Adrenal gland (tissue), 5 donors: ENCODE measurements at regions not wholly inside any gene's neighbourhood (a gene's known extent, or its start where the extent isn't known, plus 50 kb on each side); places are given as distances from the start of the nearest gene placed in this dataset.

Experiments used
- CTCF ChIP-seq, 6 experiments: fragments of 450-650 bp in 4 of 6; fragments of 200-600 bp in 2 of 6; sonication (generic) in 1 of 6; IDR thresholded peaks; 1 replicate in 5 of 6; 2 replicates in 1 of 6; pipeline versions ENCODE4 v1.5.1 to v1.8.0; 2016 to 2021; ENCODE audit warnings: antibody characterized with exemption in 6 of 6, mild to moderate bottlenecking in 2 of 6, moderate library complexity in 1 of 6
- POLR2A ChIP-seq, 2 donors: fragments of 450-650 bp; IDR thresholded peaks; one replicate each; pipeline ENCODE4 v1.6.1; 2017; ENCODE audit warnings: antibody characterized with exemption in 2 of 2, mild to moderate bottlenecking in 2 of 2, moderate library complexity in 1 of 2
- donor health status: DM: no; HTN: no; CAD: no.

GRCh38 chr14:28280530-28280929 lies 486.1 kb upstream of the FOXG1 start:
- no peak for TF ChIP-seq CTCF (IDR thresholded peaks at IDR 0.05)
- TF ChIP-seq POLR2A (IDR thresholded peaks at IDR 0.05): no peak
